SK-N-SH treated with all-trans-retinoic acid at 6 μM for 48 hours (cell line): ENCODE measurements at regions not wholly inside any gene's neighbourhood (a gene's known extent, or its start where the extent isn't known, plus 50 kb on each side); places are given as distances from the start of the nearest gene placed in this dataset.

Source experiments
- BACH2 ChIP-seq: fragments of 250-450 bp; sonication (Bioruptor Pico); IDR thresholded peaks from 2 replicates; pipeline ENCODE4 v1.9.0; 2021; ENCODE audit warnings: mild to moderate bottlenecking, borderline replicate concordance
- TOX ChIP-seq: fragments of 250-450 bp; sonication (Bioruptor Pico); IDR thresholded peaks from 2 replicates; pipeline ENCODE4 v1.8.0; 2021; ENCODE audit warnings: mild to moderate bottlenecking, moderate library complexity, borderline replicate concordance
- ZNF565 ChIP-seq: fragments of 450-650 bp; formaldehyde crosslinking; conservative IDR thresholded peaks from 2 replicates; pipeline ENCODE4 v1.5.0; 2020; ENCODE audit warnings: low read depth, mild to moderate bottlenecking, moderate library complexity

DNA sequence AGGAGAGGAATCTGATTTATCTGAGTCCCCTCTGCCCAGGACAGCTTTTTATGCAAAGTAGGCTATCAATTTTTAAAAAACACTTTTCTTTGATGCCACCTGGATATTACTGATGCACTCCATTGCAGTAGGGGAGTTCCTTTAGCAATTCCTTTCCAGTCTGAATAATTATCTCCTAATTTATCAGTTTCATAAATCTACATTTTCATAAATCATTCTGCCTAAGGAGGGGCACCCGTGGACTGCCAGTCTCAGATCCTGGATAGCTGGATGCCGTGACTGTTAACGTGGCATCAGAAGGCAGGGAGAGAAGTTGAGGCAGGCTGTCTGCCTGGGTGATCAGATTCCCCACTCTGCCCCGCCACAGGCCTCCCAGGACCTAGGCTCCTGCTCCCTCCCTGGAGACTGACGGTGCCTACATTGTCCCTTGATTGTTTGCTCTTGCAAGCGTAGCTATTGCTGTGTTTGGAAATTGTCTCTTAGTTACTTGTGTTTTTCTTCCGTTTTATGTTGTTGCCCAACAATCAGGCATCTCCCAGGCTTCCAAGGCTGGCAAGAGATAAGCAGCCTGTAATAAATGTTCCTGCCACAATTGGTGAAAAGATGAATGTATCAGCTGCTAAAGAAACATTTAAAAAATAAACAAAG is 75.2 kb downstream of the KATNIP start:
- TF ChIP-seq ZNF565 (CRISPR knock-in tag) (no peak), TOX (CRISPR knock-in tag) (no peak), BACH2 (no peak)
